ENCODE measurements at regions not wholly inside any gene's neighbourhood (a gene's known extent, or its start where the extent isn't known, plus 50 kb on each side); places are given as distances from the start of the nearest gene placed in this dataset.

GRCh38 chr5:89606939-89607534 lies 724.1 kb upstream of the MEF2C start:
- no peak for DNase-seq

GRCh38 chr5:89604342-89604741 lies 721.4 kb upstream of the MEF2C start:
- no peak for DNase-seq

GRCh38 chr5:89601880-89602279 lies 718.9 kb upstream of the MEF2C start:
- DNase-seq = no peak

- no peak for DNase-seq
Observed at GRCh38 chr5:89597878-89598277, 714.9 kb upstream of the MEF2C start.

GRCh38 chr5:89596821-89597220 lies 713.8 kb upstream of the MEF2C start:
- DNase-seq = no peak

GRCh38 chr5:89595056-89595455 lies 712.1 kb upstream of the MEF2C start:
- DNase-seq = no peak

GRCh38 chr5:89584339-89584956 lies 701.5 kb upstream of the MEF2C start:
- no peak for DNase-seq

- DNase-seq = no peak
Observed at GRCh38 chr5:89583534-89583933, 700.5 kb upstream of the MEF2C start.

GRCh38 chr5:89582768-89583339 lies 699.9 kb upstream of the MEF2C start:
- no peak for DNase-seq

GRCh38 chr5:89580976-89581375 lies 698.0 kb upstream of the MEF2C start:
- no peak for DNase-seq

GRCh38 chr5:89575319-89575718 lies 692.3 kb upstream of the MEF2C start:
- DNase-seq = no peak

GRCh38 chr5:89573345-89573744 lies 690.4 kb upstream of the MEF2C start:
- DNase-seq = no peak

GRCh38 chr5:89572696-89573095 lies 689.7 kb upstream of the MEF2C start:
- DNase-seq = no peak

GRCh38 chr5:89570557-89570956 lies 687.6 kb upstream of the MEF2C start:
- no peak for DNase-seq

GRCh38 chr5:89566340-89566739 lies 683.4 kb upstream of the MEF2C start:
- no peak for DNase-seq

GRCh38 chr5:89560696-89561095 lies 677.7 kb upstream of the MEF2C start:
- DNase-seq = no peak

GRCh38 chr5:89556215-89556913 lies 673.4 kb upstream of the MEF2C start:
- DNase-seq = no peak

GRCh38 chr5:89546657-89547056 lies 663.7 kb upstream of the MEF2C start:
- DNase-seq = no peak

- no peak for DNase-seq
Observed at GRCh38 chr5:89545626-89546025, 662.6 kb upstream of the MEF2C start.

- no peak for DNase-seq
Observed at GRCh38 chr5:89545076-89545475, 662.1 kb upstream of the MEF2C start.

- no peak for DNase-seq
Observed at GRCh38 chr5:89542736-89543135, 659.8 kb upstream of the MEF2C start.

- no peak for DNase-seq
Observed at GRCh38 chr5:89537800-89538199, 654.8 kb upstream of the MEF2C start.

GRCh38 chr5:89536020-89536419 lies 653.0 kb upstream of the MEF2C start:
- no peak for DNase-seq

- DNase-seq = no peak
Observed at GRCh38 chr5:89535411-89535810, 652.4 kb upstream of the MEF2C start.

Data from activated CD4-positive, CD25-positive, alpha-beta regulatory T cell treated with anti-CD3 and anti-CD28 coated beads, Interleukin-2, amount 50 U/mL, for 72 hours (primary cell).